Stimulated activated CD8-positive, alpha-beta memory T cell treated with anti-CD3 and anti-CD28 coated beads, Interleukin-15, amount 100 ng/mL, for 48 hours (primary cell): ENCODE measurements at regions not wholly inside any gene's neighbourhood (a gene's known extent, or its start where the extent isn't known, plus 50 kb on each side); places are given as distances from the start of the nearest gene placed in this dataset.
A peak's percentile ranks its signal among the peaks of the same experiment; 100 is the strongest.
"Not testable (repeated sequence)": the region's sequence is repeated elsewhere in the genome, so short reads cannot be mapped to it uniquely, and the experiment has no call there.

Experiments used
- DNase-seq, 2 donors: peaks; one replicate each; pipeline ENCODE4 v3.0.0-alpha.2; 2020; ENCODE audit warnings: low read depth in 2 of 2

DNA sequence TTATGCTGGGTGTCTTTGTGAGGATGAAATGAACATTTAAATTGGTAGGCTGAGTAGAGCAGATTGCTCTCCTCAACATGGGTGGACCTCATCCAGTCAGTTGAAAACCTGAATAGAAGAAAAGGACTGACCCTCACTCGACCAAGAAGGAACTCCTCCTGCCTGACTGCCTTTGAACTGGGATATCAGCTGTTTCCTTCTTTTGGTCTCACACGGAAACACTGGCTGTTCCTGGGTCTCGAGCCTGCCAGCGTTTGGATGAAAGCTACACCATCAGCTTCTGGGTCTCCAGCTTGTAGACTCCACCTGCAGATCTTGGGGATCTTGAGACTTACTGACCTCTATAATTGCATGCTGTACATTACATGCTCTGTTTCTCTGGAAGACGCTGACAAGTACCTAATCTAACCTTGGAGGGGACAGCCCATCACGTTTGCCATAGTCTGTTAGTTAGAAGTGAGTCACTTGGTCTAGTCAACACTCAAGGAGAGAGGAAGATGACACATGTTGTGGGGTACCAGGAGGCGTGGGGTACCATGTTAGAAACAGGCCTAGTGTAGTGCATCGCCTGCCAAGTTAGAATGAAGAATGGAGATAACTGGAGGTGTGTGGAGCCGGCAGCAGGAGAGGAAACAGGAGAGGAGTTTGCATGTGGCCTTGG, 267.0 kb downstream of the MREG start:
- DNase-seq: peak in 1 of 2 donors; percentile 34

DNA sequence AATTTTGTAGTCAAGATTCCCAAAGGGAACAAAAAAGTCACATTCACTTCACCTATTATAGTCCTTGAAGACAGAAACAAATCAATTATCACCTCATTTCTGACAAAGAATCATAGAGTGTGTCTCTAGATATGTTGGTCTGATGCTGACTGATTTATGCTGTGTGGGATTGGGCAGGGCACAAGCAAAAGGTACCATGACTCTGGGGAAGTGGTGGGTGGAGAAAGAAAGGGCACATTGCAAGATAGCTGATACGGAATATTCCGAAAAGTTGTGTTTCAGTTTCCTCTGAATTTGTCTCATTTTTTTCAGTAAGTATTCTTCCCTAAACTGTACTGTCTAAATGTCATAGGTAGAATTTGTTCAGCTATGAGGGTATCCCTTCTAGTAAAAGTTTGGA, 268.0 kb downstream of the MREG start:
- no peak for DNase-seq

DNA sequence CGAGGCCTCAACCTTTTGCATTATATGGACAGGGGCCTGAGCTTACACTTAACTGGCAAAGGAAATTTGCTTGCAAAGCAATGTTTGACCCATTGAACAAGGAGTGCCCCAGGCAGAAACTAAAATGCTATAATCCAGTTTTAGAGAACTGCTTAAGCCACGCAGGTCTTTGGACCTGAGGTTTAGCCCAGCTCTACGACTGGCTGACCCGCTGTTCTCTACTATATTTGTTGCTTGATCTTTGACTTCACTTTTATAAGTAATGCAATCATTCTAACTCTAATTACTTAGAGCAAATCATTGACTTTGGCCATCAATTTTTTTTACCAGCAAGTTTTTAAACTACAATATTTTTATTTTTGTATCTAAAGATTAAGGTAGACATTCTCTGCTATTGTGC, 268.8 kb downstream of the MREG start:
- DNase-seq: no peak

DNA sequence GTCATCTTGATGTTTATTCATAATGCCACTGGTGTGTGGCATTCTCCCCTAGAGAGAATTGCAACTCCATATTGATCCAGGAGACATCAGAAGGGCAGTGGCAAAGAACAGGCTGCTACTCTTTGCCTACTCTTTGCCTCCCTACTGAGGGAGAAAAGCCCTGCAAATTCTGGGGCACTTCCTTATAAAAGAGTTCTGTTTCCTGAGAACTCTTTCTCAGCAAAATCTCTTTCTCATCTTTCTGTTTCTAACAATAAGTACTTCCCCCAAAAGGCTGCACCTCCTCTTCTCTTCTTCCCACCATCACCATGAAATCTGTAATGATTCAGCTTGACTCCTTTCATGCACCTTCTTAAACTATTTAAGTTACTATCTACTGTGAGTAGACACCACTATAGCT, 270.3 kb downstream of the MREG start:
- DNase-seq: no peak

DNA sequence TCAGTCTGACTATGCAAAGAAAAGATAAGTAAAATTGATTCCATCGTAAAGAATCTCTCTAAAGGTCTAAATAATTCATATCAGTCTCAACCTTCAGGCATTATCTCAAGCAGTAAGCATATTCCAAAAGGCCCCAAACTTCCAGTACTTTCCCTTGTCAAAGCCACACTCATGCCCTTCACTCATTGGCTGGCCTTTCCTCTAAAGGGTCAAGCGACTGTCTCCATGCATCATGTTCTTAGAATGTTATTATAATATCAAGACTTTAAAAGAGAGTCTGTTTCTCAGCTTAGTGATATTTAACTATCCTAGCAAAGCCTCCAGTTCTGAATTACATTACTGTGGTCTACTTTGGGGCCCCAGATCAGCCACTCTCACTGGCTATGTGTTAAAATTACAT, 271.3 kb downstream of the MREG start:
- DNase-seq: no peak

DNA sequence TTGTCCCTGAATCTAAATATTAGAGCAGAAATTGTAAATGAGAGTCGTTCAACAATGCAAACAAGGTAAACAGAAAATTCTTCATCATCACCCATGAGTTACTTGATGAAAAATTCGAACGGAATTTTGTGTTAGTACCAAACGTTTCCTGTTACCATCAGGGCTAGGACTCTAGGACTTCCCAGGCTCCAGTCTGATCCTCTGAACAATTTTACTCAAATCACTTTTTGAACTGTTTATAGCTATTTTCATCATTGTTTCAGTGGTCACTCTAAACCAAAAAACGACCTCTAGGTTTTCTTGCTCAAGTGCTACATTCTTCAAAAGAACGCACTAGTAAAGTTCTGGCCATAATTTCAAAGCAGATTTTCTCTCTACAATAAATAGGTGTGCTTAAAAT, 273.3 kb downstream of the MREG start:
- DNase-seq: no peak

DNA sequence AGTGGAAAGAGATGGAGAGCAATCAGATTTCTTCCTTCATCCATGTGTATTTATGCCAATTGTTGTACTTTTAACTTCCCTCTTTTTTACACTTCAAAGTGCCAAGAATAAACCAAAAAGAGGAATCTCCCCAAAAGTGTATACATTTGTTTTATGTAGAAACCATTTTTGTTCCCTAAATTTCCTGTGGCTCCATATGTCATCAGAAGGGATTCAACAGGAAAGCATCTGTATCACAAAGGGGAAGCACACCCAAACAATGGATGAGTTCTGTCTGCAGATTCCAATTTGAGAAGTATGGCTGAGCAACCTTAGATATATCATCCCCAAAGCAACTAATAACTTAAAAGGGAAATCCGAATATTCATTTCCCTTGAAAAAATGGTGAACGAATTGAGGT, 275.0 kb downstream of the MREG start:
- no peak for DNase-seq

DNA sequence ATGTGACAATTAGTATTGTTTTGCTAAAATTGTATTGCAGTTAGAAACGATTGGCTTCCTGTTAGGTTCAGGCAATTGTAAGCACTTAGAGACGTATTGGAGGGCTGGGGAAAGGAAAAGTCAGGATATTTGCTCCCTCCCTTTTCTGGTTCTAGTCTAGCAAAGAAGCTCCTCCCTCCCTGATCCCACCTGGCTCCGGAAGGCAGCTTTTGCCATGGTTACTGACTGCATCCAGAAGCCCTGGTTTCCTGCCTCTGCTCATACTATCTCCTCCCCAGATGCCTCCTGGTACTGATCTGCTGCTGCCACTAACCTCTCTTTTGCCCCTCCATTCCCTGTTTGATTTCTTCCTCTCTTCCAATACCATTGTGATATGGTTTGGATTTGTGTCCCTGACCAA, 275.9 kb downstream of the MREG start:
- no peak for DNase-seq

DNA sequence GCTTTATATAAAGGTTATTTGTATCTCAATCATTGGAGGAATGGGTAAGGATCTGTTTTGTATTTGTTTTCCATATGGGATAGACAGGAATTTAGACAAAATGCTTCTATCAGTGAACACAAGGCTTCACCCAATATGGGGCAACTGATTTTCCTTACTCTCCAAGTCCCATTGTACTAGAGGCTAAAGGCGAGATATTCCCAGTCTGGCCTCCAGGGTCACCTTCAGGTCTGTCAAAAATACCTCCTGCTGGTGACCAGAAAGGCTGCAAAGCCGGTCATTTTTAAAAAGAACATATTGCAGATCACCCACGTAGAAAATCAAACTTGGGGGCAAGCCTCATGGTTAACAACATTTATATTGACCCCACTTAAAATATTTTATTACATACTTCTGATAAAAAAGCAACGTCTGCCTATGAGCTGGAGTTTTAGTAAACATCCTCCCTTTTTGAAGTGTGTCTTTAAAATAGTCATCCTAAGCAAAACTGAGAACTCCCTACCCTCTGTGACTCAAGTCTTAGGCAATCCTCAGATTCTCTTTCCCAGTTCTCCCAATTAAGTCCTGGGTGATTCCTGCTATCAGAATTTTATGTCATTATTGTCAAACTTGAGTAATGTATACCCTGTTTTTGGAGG, 276.6 kb downstream of the MREG start:
- no peak for DNase-seq

DNA sequence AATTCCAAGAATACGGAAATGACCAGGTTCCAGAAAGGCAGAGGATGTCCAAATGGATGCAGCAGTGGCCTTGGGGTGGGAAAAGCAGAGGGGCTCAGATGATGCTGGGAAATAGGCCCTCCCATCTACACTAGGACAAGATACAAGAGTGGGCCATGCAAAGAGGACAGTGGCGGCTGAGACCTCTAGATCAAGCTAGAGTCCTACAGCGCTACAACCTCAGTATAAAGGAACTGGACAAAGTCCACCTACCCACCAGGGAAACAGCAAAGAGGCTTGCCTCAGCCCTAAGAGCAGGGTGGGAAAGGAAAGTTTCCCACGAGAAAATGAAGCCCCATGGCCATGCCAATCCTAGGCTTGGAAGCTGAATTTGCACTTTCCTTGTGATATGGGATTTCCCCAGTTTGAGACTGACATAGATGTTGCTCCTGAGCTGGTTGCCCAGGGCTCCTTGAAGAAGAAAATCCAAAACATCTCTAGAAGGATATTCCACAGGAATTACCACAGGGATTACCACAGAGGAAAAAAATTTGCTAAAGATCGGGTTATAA, 282.2 kb downstream of the MREG start:
- DNase-seq: no peak

DNA sequence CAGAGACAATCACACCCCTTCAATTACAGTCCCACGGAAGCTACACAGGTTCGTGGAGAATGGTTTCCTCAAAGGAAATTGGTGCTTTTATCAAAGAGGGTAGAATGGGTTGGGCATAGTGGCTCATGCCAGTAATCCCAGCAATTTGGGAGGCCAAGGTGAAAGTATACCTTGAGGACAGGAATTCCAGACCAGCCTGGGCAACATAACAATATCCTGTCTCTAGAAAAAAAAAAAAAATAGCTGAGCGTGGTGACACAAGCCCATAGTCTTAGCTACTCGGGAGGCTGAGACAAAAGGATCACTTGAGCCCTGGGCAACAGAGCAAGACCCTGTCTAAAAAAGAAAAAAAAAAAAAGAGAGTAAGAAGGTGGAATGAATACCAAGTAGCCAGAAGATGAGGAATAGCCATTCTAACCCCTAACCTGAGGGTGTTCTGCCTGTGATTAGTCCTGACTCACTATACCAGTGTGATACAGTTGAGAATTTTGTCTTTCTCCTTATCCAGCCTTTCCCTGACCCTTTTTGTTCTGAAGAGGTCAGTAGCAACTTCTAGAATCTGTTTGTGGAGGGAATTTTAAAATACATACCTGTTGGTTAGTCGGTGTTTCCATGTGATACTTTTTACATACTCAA, 283.2 kb downstream of the MREG start:
- no peak for DNase-seq

DNA sequence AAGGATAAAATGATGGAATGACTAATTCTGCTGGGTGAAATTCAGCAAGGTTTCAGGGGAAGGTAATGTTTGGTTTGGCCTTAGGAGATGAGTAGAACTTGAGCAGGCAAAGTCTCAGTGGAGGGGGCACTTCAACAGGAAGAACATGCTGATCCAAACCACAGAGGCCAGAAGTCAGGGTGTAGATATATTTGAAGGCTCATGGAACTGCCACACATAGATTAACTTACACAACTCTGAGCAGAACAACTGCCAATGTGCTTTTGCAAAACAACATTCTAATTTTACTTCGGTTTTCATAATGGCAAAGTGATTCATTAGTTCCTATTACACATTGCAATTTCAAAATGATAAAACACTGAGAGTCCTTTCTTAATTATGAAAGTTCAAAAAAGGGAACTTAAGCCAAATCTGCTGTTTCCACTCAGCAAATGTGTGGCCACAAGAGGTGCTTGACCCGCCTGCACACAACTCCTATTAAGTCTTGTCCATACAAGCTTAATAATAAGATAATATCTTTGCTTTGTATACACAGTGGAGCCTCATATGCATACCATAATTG, 284.8 kb downstream of the MREG start:
- no peak for DNase-seq

DNA sequence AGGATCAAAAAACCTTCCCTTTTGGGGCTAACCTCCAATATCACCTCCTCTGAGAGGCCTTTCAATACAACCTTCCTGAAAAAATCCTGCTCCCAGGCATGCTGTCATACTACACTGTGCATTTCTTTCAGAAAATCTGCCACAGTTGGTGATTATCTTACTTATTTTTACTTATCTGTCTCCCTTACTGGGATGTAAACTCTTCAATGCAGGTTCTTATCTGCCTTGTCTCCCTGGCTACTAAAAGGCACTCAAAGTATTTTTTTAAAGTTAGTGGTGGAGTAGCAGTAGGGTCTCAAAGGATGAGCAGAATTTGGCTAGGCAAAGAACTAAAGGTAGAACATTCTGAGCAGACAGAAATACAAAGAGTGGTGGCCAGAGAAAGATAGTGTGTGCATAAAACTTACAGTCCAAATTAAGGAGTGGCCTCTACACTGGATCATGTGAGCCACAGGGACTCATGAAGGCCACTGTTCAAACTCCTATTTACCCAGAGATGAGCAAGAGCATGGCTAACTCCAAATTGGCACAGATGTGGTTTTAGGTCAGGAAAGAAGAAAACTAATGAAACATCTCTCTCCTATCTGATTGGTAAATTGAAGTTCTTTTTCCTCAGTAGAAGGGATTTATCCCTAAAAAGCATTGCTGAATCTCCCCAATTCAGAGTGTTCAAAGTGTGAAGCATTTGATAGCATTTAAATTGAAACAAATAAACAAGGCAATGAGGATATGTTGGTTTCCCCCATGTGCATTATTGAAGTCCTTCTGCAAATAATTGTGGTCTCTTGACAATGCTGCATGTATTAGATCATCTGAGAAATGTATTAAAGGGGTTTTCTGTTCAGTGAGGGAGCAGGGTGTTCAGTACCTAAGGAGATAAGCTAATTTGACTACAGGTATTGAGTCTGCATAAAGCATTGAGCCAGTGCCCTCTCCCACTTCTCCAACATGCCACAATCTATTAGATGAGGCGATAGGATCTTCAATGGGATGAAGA, 285.5 kb downstream of the MREG start:
- DNase-seq: no peak

DNA sequence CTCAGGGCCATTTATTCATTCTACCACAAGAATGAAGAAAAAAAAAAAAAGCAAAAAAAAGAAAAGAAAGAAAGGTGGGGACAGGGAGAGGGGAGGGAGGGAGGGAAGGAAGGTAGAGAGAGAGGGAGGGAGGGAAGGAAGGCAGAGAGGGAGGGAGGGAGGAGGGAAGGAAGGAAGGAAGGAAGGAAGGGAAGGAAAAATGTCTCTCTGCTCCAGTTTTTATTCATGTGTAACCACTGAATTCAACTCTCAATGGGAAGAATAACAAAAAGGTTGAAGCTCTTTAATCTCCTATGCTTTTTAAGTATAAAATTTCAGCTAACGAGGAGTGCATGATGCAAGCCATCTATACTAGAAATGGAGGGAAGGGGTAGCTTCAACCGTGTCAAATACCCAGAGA, 287.3 kb downstream of the MREG start:
- no peak for DNase-seq

DNA sequence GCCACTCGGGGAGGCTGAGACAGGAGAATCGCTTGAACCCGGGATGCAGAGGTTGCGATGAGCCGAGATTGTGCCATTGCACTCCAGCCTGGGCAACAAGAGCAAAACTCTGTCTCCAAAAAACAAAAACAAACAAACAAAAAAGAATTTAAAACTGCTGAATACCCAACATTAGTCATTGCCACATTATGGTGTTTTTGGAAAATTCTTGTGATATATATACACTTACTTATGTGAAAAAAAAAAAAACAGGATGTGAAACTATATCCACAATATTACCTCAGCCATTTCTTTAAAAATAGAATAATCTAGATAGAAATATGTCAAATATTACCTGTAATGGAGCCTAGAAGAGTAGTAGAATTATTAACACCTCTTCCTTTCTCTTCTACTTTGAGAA, 288.3 kb upstream of the FN1 start:
- no peak for DNase-seq

DNA sequence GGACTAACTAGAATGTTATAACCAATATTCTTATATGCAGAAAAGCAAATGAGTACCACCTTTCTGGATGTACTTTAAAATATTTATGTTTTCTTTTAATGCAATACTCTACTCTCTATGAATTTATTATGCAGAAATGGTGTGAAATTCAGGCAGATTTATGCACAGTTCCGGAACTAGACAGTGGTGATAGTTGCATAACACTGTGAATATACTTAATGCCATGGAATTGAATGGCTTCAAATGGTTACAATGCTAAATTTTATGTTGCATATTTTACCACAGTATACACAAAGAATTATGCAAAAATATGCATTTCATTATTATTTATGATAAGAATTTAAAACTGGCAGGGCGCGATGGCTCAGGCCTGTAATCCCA, 287.8 kb upstream of the FN1 start:
- no peak for DNase-seq

DNA sequence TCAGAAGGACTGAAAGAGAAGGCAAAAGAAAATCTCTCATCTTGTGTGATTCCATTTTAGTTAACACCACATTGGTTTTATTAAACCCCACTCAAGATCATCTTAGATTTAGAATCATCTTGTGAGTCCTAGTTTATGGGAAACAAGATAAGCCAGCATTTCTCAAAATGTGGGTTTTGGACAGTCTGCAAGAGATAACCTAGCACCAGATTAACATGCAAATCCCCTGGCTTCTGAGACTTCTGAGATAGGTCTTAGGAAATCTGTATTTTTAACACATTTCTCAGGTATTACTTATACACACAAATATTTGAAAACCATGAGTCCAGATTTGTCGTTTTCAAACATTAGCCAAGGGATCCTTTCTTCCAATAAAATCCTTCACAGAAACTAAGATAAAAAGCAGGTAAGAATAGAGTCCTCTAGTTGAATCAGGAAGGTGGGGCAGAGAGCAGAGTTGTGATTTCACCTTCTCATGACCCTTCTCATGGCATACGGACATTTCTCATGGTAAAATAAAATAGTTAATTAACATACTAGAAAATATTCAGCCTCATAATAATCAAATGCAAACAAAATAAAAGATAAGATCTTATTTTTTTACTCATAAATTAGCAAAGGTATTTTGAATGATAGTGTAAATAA, 287.2 kb upstream of the FN1 start:
- DNase-seq: no peak

DNA sequence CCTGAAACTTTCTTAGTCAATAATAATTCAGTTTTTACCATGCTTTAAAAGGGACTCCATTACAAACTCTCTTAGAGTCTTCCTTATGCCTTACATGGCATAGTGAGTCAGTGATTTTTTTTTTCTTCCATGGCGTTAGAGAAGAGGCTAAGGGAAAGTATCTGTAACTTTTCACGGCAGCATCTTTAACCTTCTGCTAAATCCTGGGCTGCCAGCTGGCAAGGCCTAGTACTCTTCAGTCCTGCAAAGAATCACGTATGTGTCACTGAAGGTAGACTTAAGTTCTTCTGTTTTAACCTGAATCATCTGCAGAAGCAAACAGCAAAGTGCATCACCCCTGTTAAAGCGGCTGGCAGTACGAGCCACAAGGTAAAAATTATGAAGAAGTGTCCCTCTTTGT, 286.3 kb upstream of the FN1 start:
- DNase-seq: no peak

DNA sequence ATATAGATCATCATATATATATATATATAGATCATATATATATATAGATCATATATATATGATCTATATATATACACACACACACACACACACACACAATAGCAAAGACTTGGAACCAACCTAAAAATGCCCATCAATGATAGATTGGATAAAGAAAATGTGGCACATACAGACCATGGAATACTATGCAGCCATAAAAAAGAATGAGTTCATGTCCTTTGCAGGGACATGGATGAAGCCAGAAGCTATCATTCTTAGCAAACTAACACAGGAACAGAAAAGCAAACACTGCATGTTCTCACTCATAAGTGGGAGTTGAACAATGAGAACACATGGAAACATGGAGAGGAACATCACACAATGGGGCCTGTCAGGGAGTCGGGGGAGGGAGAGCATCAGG, 285.6 kb upstream of the FN1 start:
- not testable (repeated sequence) for DNase-seq

DNA sequence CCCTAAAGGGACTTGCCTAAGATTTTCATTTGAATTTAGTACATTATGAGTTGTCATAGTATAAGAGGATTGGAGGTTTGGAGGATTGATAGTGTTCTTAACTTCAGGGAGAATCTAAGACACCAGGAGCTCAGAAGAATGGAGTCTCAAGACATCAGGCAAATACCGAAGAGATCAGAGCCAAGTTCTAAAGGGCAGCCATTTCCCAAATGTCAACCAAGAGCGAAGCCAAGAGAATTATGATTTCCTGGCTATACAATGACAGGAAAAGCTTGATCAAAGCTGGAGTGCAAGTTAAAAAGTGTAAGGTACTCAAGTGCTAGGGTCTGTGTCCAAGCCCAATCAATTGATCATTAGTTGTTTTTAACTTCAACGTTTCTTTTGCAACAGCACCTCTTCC, 283.0 kb upstream of the FN1 start:
- DNase-seq: no peak

DNA sequence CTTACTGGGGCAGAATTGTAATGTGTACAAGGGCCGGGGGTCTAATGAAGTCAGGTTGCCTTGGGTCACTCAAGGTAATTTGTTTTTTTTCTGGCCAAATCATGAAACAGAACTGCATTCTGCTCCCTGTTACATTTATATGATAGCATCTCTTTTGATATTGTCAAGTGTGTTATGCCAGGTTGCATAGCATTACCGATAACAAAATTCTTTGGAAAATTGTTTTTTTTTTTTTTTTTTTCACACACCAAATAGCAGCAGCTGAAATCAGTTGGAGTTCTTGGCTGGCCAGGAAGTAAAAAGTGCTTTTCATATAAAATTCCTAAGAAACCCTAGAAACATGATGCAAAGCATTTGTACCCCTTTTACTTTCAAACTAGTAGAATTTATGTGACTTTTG, 282.6 kb upstream of the FN1 start:
- no peak for DNase-seq
